ENCODE measurements at regions not wholly inside any gene's neighbourhood (a gene's known extent, or its start where the extent isn't known, plus 50 kb on each side); places are given as distances from the start of the nearest gene placed in this dataset.

GRCh38 chr6:14849185-14849584, 396.7 kb upstream of the JARID2 start:
- TF ChIP-seq CTCF (IDR thresholded peaks at IDR 0.05) = no peak
- TF ChIP-seq POLR2A (IDR thresholded peaks at IDR 0.05) = no peak
- TF ChIP-seq EP300 (IDR thresholded peaks at IDR 0.05) = no peak
- TF ChIP-seq POLR2AphosphoS5 (IDR thresholded peaks at IDR 0.05) = no peak
